ENCODE measurements at regions not wholly inside any gene's neighbourhood (a gene's known extent, or its start where the extent isn't known, plus 50 kb on each side); places are given as distances from the start of the nearest gene placed in this dataset.

- no peak for TF ChIP-seq CTCF (IDR thresholded peaks at IDR 0.05)
These were observed 557.4 kb upstream of the PSMD7 start for GRCh38 chr16:73739049-73739769.

GRCh38 chr16:73738266-73738665 is 558.3 kb upstream of the PSMD7 start:
- no peak for TF ChIP-seq CTCF (IDR thresholded peaks at IDR 0.05)
- Histone ChIP-seq H3K27me3 (no peaks in the 10 kb centered on the region), H3K4me1 (ENCODE audit: control insufficient read depth in 1 of 2, insufficient read depth in 1 of 2, low read depth in 1 of 2, low read length in 1 of 2) (no peaks in the 10 kb centered on the region)

More at GRCh38 chr16:73739049-73739769, 557.4 kb upstream of the PSMD7 start:
- H3K4me1 ChIP-seq (ENCODE audit: control insufficient read depth in 1 of 2, insufficient read depth in 1 of 2, low read depth in 1 of 2, low read length in 1 of 2), result no peaks in the 10 kb centered on the region
- no peak overlapping the region for H3K4me3 ChIP-seq (ENCODE audit: low read depth in 1 of 2, low read length in 1 of 2)
- H3K9me3 ChIP-seq, result no peaks in the 10 kb centered on the region
- no peaks in the 10 kb centered on the region for H3K36me3 ChIP-seq
- H3K27ac ChIP-seq, result no peak overlapping the region
- H3K27me3 ChIP-seq, result no peaks in the 10 kb centered on the region

GRCh38 chr16:73737637-73738036 is 559.0 kb upstream of the PSMD7 start:
- no peaks in the 10 kb centered on the region for H3K4me1 ChIP-seq (ENCODE audit: control insufficient read depth in 1 of 2, insufficient read depth in 1 of 2, low read depth in 1 of 2, low read length in 1 of 2)
- no peaks in the 10 kb centered on the region for H3K27me3 ChIP-seq
- H3K27ac ChIP-seq, result no peak overlapping the region
- no peaks in the 10 kb centered on the region for H3K9me3 ChIP-seq
- no peaks in the 10 kb centered on the region for H3K36me3 ChIP-seq
- no peak overlapping the region for H3K4me3 ChIP-seq (ENCODE audit: low read depth in 1 of 2, low read length in 1 of 2)
- TF ChIP-seq CTCF (IDR thresholded peaks at IDR 0.05), result no peak

More at GRCh38 chr16:73738266-73738665, 558.3 kb upstream of the PSMD7 start:
- Histone ChIP-seq H3K4me3 (ENCODE audit: low read depth in 1 of 2, low read length in 1 of 2) (no peak overlapping the region), H3K9me3 (no peaks in the 10 kb centered on the region), H3K36me3 (no peaks in the 10 kb centered on the region), H3K27ac (no peak overlapping the region)

GRCh38 chr16:73735954-73736353 is 560.7 kb upstream of the PSMD7 start:
- Histone ChIP-seq H3K27ac (no peak overlapping the region), H3K36me3 (no peaks in the 10 kb centered on the region), H3K4me1 (ENCODE audit: control insufficient read depth in 1 of 2, insufficient read depth in 1 of 2, low read depth in 1 of 2, low read length in 1 of 2) (no peaks in the 10 kb centered on the region), H3K27me3 (no peaks in the 10 kb centered on the region), H3K9me3 (no peaks in the 10 kb centered on the region), H3K4me3 (ENCODE audit: low read depth in 1 of 2, low read length in 1 of 2) (no peak overlapping the region)
- no peak for TF ChIP-seq CTCF (IDR thresholded peaks at IDR 0.05)

GRCh38 chr16:73735018-73735417 is 561.6 kb upstream of the PSMD7 start:
- Histone ChIP-seq H3K27ac (no peak overlapping the region), H3K27me3 (no peaks in the 10 kb centered on the region), H3K4me1 (ENCODE audit: control insufficient read depth in 1 of 2, insufficient read depth in 1 of 2, low read depth in 1 of 2, low read length in 1 of 2) (no peaks in the 10 kb centered on the region), H3K36me3 (no peaks in the 10 kb centered on the region), H3K9me3 (no peaks in the 10 kb centered on the region), H3K4me3 (ENCODE audit: low read depth in 1 of 2, low read length in 1 of 2) (no peak overlapping the region)
- no peak for TF ChIP-seq CTCF (IDR thresholded peaks at IDR 0.05)

Measured in neutrophil (primary cell).